ENCODE measurements at regions not wholly inside any gene's neighbourhood (a gene's known extent, or its start where the extent isn't known, plus 50 kb on each side); places are given as distances from the start of the nearest gene placed in this dataset.

GRCh38 chr6:80607811-80608391 is 501.4 kb downstream of the BCKDHB start:
- CTCF ChIA-PET = no interaction called here
- no peaks in the 10 kb centered on the region for H3K4me1 ChIP-seq (ENCODE audit: control insufficient read depth, insufficient read depth, low read length)
- H3K9ac ChIP-seq (ENCODE audit: control insufficient read depth, insufficient read depth, low read length) = no peak overlapping the region
- H3K27ac ChIP-seq (ENCODE audit: control insufficient read depth, insufficient read depth) = no peak overlapping the region
- FAIRE-seq (no peak), ATAC-seq (no peak), DNase-seq (ENCODE audit: low read depth, low spot score) (no peak)
- no peak overlapping the region for H3K4me3 ChIP-seq
- no TSS peak for BruUV-seq (replicated peaks)
- no peaks in the 10 kb centered on the region for H3K9me3 ChIP-seq (replicated peaks; ENCODE audit: control insufficient read depth, insufficient read depth, low read length)
- H2AFZ ChIP-seq (ENCODE audit: control insufficient read depth, low read depth, low read length) = no peak overlapping the region
- 0% methylated on average over 4 of the region's 4 CpGs for WGBS (ENCODE audit: insufficient coverage, insufficient replicate concordance, low lambda C conversion rate, missing lambda C conversion rate)
- in situ Hi-C loops (cut with MboI) (loop anchor here (10.0 to 25.0 kb wide), 2 partner anchors 1137 to 1404 kb away; no protein-coding TSS in a partner anchor), intact Hi-C loops (cut with micrococcal nuclease; ENCODE audit: unreplicated experiment) (loop anchor here (10.0 kb wide), 1 partner anchor 1147 kb away; the partner anchor contains the start of gene TENT5A)
- no peaks in the 10 kb centered on the region for H3K27me3 ChIP-seq (replicated peaks in 1 of 2; ENCODE audit: control insufficient read depth in 2 of 2, insufficient read depth in 2 of 2, low read length in 1 of 2)
- POLR2A ChIA-PET = no interaction called here
- H3K4me2 ChIP-seq (ENCODE audit: control insufficient read depth, insufficient read depth) = no peak overlapping the region
- no peaks in the 10 kb centered on the region for H3K36me3 ChIP-seq (ENCODE audit: control insufficient read depth in 2 of 2, insufficient read depth in 2 of 2, low read length in 1 of 2)
- H3K79me2 ChIP-seq (ENCODE audit: control insufficient read depth, insufficient read depth, low read length) = no peaks in the 10 kb centered on the region
- H4K20me1 ChIP-seq (ENCODE audit: control insufficient read depth, insufficient read depth) = no peaks in the 10 kb centered on the region
- RAD21 ChIA-PET (ENCODE audit: unreplicated experiment) = no interaction called here
- SMC1A ChIA-PET (ENCODE audit: uncharacterized antibody, unreplicated experiment) = interaction anchor here (1.0 kb wide), 1 partner anchor 394 kb away, joined by 3 read pairs; no protein-coding TSS in a partner anchor
- TF ChIP-seq, protein P1, sequence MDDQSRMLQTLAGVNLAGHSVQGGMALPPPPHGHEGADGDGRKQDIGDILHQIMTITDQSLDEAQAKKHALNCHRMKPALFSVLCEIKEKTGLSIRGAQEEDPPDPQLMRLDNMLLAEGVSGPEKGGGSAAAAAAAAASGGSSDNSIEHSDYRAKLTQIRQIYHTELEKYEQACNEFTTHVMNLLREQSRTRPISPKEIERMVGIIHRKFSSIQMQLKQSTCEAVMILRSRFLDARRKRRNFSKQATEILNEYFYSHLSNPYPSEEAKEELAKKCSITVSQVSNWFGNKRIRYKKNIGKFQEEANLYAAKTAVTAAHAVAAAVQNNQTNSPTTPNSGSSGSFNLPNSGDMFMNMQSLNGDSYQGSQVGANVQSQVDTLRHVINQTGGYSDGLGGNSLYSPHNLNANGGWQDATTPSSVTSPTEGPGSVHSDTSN (IDR thresholded peaks at IDR 0.05; ENCODE audit: insufficient replicate concordance, low read depth, low read length) = no peak
- TF ChIP-seq POLR2AphosphoS2 (IDR thresholded peaks at IDR 0.05; ENCODE audit: low read depth, low read length) (no peak), YY1 (IDR thresholded peaks at IDR 0.05; ENCODE audit: low read depth, low read length) (no peak), POU2F2 (IDR thresholded peaks at IDR 0.05; ENCODE audit: borderline replicate concordance, low read depth, low read length) (no peak), FOS (IDR thresholded peaks at IDR 0.05; ENCODE audit: borderline replicate concordance, extremely low read depth, insufficient read length) (no peak), BRCA1 (IDR thresholded peaks at IDR 0.05; ENCODE audit: low read depth, low read length) (no peak)
- TF ChIP-seq, protein P2, sequence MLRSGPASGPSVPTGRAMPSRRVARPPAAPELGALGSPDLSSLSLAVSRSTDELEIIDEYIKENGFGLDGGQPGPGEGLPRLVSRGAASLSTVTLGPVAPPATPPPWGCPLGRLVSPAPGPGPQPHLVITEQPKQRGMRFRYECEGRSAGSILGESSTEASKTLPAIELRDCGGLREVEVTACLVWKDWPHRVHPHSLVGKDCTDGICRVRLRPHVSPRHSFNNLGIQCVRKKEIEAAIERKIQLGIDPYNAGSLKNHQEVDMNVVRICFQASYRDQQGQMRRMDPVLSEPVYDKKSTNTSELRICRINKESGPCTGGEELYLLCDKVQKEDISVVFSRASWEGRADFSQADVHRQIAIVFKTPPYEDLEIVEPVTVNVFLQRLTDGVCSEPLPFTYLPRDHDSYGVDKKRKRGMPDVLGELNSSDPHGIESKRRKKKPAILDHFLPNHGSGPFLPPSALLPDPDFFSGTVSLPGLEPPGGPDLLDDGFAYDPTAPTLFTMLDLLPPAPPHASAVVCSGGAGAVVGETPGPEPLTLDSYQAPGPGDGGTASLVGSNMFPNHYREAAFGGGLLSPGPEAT (IDR thresholded peaks at IDR 0.05; ENCODE audit: low read depth) = no peak
